Pancreas (tissue), 10 donors: ENCODE measurements at regions not wholly inside any gene's neighbourhood (a gene's known extent, or its start where the extent isn't known, plus 50 kb on each side); places are given as distances from the start of the nearest gene placed in this dataset.

ENCODE experiments used
- ATAC-seq, 4 donors: fragments of 200-7000 bp; cut with Tn5 transposase; one replicate each; pipeline versions ENCODE4 v1.8.0 to v1.9.1; 2020; ENCODE audit warnings: mild to moderate bottlenecking in 4 of 4, moderate library complexity in 4 of 4
- DNase-seq, 6 donors: peaks; one replicate each; pipeline ENCODE4 v3.0.0-alpha.2; 2020
- FAIRE-seq: peaks from 2 replicates; lab custom pipeline; 2012; peaks lifted over from hg19 to GRCh38; lab: Jason Lieb, UNC
- H3K27ac ChIP-seq, 4 donors: fragments of 200-600 bp; sonication (generic); 1 replicate in 3 of 4; 2 replicates in 1 of 4; pipeline versions ENCODE4 v1.5.0 to v1.8.0; 2020
- H3K27me3 ChIP-seq, 4 donors: fragments of 200-600 bp; one replicate each; pipeline ENCODE4 v1.8.0; 2021
- H3K36me3 ChIP-seq, 3 donors: fragments of 200-600 bp; sonication (generic) in 1 of 3; one replicate each; pipeline versions ENCODE4 v1.5.0 to v1.8.0; 2020 to 2021
- H3K4me1 ChIP-seq, 3 donors: fragments of 200-600 bp; one replicate each; pipeline ENCODE4 v1.8.0; 2021
- H3K4me3 ChIP-seq, 4 donors: fragments of 200-600 bp; sonication (generic) in 2 of 4; one replicate each; pipeline versions ENCODE4 v1.5.0 to v1.8.0; 2020 to 2021
- H3K9me3 ChIP-seq, 4 donors: fragments of 200-600 bp; one replicate each; pipeline ENCODE4 v1.8.0; 2021
- CTCF ChIP-seq, 4 donors: fragments of 200-600 bp; sonication (generic) in 3 of 4; IDR thresholded peaks; one replicate each; pipeline versions ENCODE4 v1.5.0 to v1.8.0; 2021; ENCODE audit warnings: antibody characterized with exemption in 4 of 4
- WGBS, 2 donors: extraction: QIAGEN DNeasy Blood & Tissue Kit; methylation state at CpG; one replicate each; pipeline ENCODE4 v1.1.7; 2013; 5-methylcytosine and 5-hydroxymethylcytosine counted together
- intact Hi-C, 3 donors: fragments of 100-400 bp; cut with DNase I; formaldehyde crosslinking; loops; one replicate each; pipeline versions ENCODE4 v1.11.1 to v1.14.2; 2022
- donor health status: healthy with polysubstance abuse.
- donor health status: DM: no; HTN: no; CAD: no; lungs with moderate emphysema.
- donor health status: DM: no; HTN: no; CAD: no.
- donor health status: control.
- donor health status: control.
- donor health status: Bipolar disorder and iron deficiency.
- donor health status: DM: yes; HTN: yes; CAD: no.
- donor health status: DM: no; HTN: no; CAD: no.
- donor health status: DM: no; HTN: no; CAD: no.
- donor health status: DM: yes; HTN: yes; CAD: no.

- ATAC-seq (no peak), DNase-seq (no peak), FAIRE-seq (no peak)
- Histone ChIP-seq H3K27me3 (no peaks in the 10 kb centered on the region), H3K27ac (no peak overlapping the region), H3K4me3 (no peak overlapping the region), H3K4me1 (peaks cover 0 to 4% (median 0%) of the 10 kb centered on the region in 3 donors), H3K9me3 (no peaks in the 10 kb centered on the region), H3K36me3 (no peaks in the 10 kb centered on the region)
- intact Hi-C loops, result no loop called here
- TF ChIP-seq CTCF (IDR thresholded peaks at IDR 0.05), result no peak
- WGBS, 2 donors, result 62% methylated on average over 6 of the region's 6 CpGs
These were observed 68.1 kb upstream of the NPTX2 start for GRCh38 chr7:98548971-98549370.

- no peak for ATAC-seq
- Histone ChIP-seq H3K4me1 (peaks cover 0 to 4% (median 0%) of the 10 kb centered on the region in 3 donors), H3K27ac (no peak overlapping the region), H3K27me3 (no peaks in the 10 kb centered on the region), H3K4me3 (no peak overlapping the region), H3K36me3 (no peaks in the 10 kb centered on the region), H3K9me3 (no peaks in the 10 kb centered on the region)
- no peak for DNase-seq
- FAIRE-seq, result no peak
- intact Hi-C loops, result no loop called here
- TF ChIP-seq CTCF (IDR thresholded peaks at IDR 0.05), result no peak
- WGBS, 2 donors, result 72 to 90% methylated on average over 2 of the region's 2 CpGs
These were observed 68.7 kb upstream of the NPTX2 start for GRCh38 chr7:98548370-98548769.

- no peaks in the 10 kb centered on the region for H3K4me1 ChIP-seq
- no peak for DNase-seq
These were observed 76.0 kb upstream of the NPTX2 start for GRCh38 chr7:98541101-98541500.

GRCh38 chr7:98539865-98540264 lies 77.2 kb upstream of the NPTX2 start:
- WGBS, 2 donors, result 67 to 83% methylated on average over 1 of the region's 1 CpG
- no peaks in the 10 kb centered on the region for H3K36me3 ChIP-seq
- ATAC-seq, result no peak

More at GRCh38 chr7:98541101-98541500, 76.0 kb upstream of the NPTX2 start:
- no peak overlapping the region for H3K4me3 ChIP-seq
- 78 to 87% methylated on average over 10 of the region's 10 CpGs for WGBS, 2 donors
- no peak for FAIRE-seq
- no peak overlapping the region for H3K27ac ChIP-seq
- ATAC-seq, result no peak
- no peaks in the 10 kb centered on the region for H3K9me3 ChIP-seq
- TF ChIP-seq CTCF (IDR thresholded peaks at IDR 0.05), result no peak
- no peaks in the 10 kb centered on the region for H3K27me3 ChIP-seq
- H3K36me3 ChIP-seq, result no peaks in the 10 kb centered on the region
- intact Hi-C loops, result no loop called here

GRCh38 chr7:98536803-98537202 lies 80.3 kb upstream of the NPTX2 start:
- H3K4me1 ChIP-seq, result no peaks in the 10 kb centered on the region
- H3K4me3 ChIP-seq, result no peak overlapping the region
- no peak for TF ChIP-seq CTCF (IDR thresholded peaks at IDR 0.05)
- no peaks in the 10 kb centered on the region for H3K9me3 ChIP-seq
- no peak for DNase-seq
- no peak for FAIRE-seq
- H3K27ac ChIP-seq, result no peak overlapping the region
- no peaks in the 10 kb centered on the region for H3K36me3 ChIP-seq
- ATAC-seq, result no peak
- no peaks in the 10 kb centered on the region for H3K27me3 ChIP-seq
- intact Hi-C loops, result no loop called here

More at GRCh38 chr7:98539865-98540264, 77.2 kb upstream of the NPTX2 start:
- no peak for DNase-seq
- no peak for FAIRE-seq
- Histone ChIP-seq H3K4me1 (no peaks in the 10 kb centered on the region), H3K9me3 (no peaks in the 10 kb centered on the region), H3K27ac (no peak overlapping the region), H3K4me3 (no peak overlapping the region), H3K27me3 (no peaks in the 10 kb centered on the region)
- intact Hi-C loops, result no loop called here
- TF ChIP-seq CTCF (IDR thresholded peaks at IDR 0.05), result no peak
